ENCODE measurements at regions not wholly inside any gene's neighbourhood (a gene's known extent, or its start where the extent isn't known, plus 50 kb on each side); places are given as distances from the start of the nearest gene placed in this dataset.

GRCh38 chr5:167792514-167792913, 498.9 kb upstream of the WWC1 start:
- ATAC-seq: no peak
- TF ChIP-seq GLIS3 (CRISPR knock-in tag; IDR thresholded peaks at IDR 0.05) (no peak), TCF4 (CRISPR knock-in tag; IDR thresholded peaks at IDR 0.05; ENCODE audit: borderline replicate concordance) (no peak), PATZ1 (CRISPR knock-in tag; IDR thresholded peaks at IDR 0.05; ENCODE audit: borderline replicate concordance) (no peak), OSR1 (CRISPR knock-in tag; IDR thresholded peaks at IDR 0.05) (no peak), ZFP3 (CRISPR knock-in tag; IDR thresholded peaks at IDR 0.05) (no peak), ZC3H10 (CRISPR knock-in tag; IDR thresholded peaks at IDR 0.05) (no peak), ZNF8 (CRISPR knock-in tag; IDR thresholded peaks at IDR 0.05) (no peak), SNAI2 (CRISPR knock-in tag; IDR thresholded peaks at IDR 0.05) (no peak), POU6F1 (CRISPR knock-in tag; IDR thresholded peaks at IDR 0.05; ENCODE audit: borderline replicate concordance, low read depth) (no peak), CREB5 (CRISPR knock-in tag; IDR thresholded peaks at IDR 0.05; ENCODE audit: low read depth) (no peak), CSDC2 (CRISPR knock-in tag; IDR thresholded peaks at IDR 0.05) (no peak), ZFP30 (CRISPR knock-in tag; IDR thresholded peaks at IDR 0.05) (no peak), PPARA (CRISPR knock-in tag; IDR thresholded peaks at IDR 0.05; ENCODE audit: borderline replicate concordance) (no peak), ZNF565 (CRISPR knock-in tag; conservative IDR thresholded peaks at IDR 0.05; ENCODE audit: low read depth) (no peak), TSHZ2 (CRISPR knock-in tag; IDR thresholded peaks at IDR 0.05) (no peak), CSRNP3 (CRISPR knock-in tag; IDR thresholded peaks at IDR 0.05) (no peak), TOX (CRISPR knock-in tag; IDR thresholded peaks at IDR 0.05; ENCODE audit: borderline replicate concordance) (no peak)

GRCh38 chr5:167793700-167794099, 497.7 kb upstream of the WWC1 start:
- no peak for ATAC-seq
- TF ChIP-seq RARB (CRISPR knock-in tag; IDR thresholded peaks at IDR 0.05): no peak
- TF ChIP-seq TSHZ2 (CRISPR knock-in tag; IDR thresholded peaks at IDR 0.05): no peak
- no peak for TF ChIP-seq POU6F1 (CRISPR knock-in tag; IDR thresholded peaks at IDR 0.05; ENCODE audit: borderline replicate concordance, low read depth)

All from SK-N-SH treated with all-trans-retinoic acid at 6 μM for 48 hours (cell line).